HCT116 (cell line): ENCODE measurements at regions not wholly inside any gene's neighbourhood (a gene's known extent, or its start where the extent isn't known, plus 50 kb on each side); places are given as distances from the start of the nearest gene placed in this dataset.

Experiments used
- ATAC-seq: fragments of 200-7000 bp; cut with Tn5 transposase; 2 replicates; pipeline ENCODE4 v1.9.1; 2020; ENCODE audit warnings: mild to moderate bottlenecking, moderate library complexity
- BruUV-seq: library from RNA; stranded (reverse); fragments of 400-500 nt; replicated peaks from 2 replicates; lab custom pipeline; 2021; lab: Mats Ljungman, UMichigan
- CTCF ChIA-PET: fragments of 300-600 bp; sonication (Branson Sonifier 250); formaldehyde crosslinking; loops from one replicate; lab custom pipeline; 2021; ENCODE audit warnings: antibody characterized with exemption; lab: Charles Lee
- POLR2A ChIA-PET: fragments of 300-600, 350-600 bp; sonication (Branson Sonifier 250); formaldehyde crosslinking; loops from one replicate; lab custom pipeline; 2021; ENCODE audit warnings: antibody characterized with exemption; lab: Charles Lee
- RAD21 ChIA-PET, 2 experiments: fragments of 300-600 bp; sonication (Branson Sonifier 250); formaldehyde crosslinking; loops; one replicate each; lab custom pipeline; 2023; ENCODE audit warnings: low total read pairs in 2 of 2; ENCODE audit not compliant: uncharacterized antibody in 2 of 2, unreplicated experiment in 2 of 2, low non-redundant PET in 1 of 2; lab: Charles Lee
- DNase-seq: peaks from one replicate; pipeline ENCODE4 v3.0.0-alpha.2; 2010; ENCODE audit warnings: low read depth, low spot score
- H2AFZ ChIP-seq: fragments of 200-600 bp; shearing (Covaris generic), sonication (generic); 2 replicates; pipeline ENCODE4 v1.6.1; 2017; ENCODE audit warnings: low read depth, mixed run types, mixed read lengths, antibody characterized with exemption, low read length; ENCODE audit not compliant: poor library complexity, severe bottlenecking
- H3K27ac ChIP-seq: 2 replicates; pipeline ENCODE4 v1.5.1; 2012; ENCODE audit warnings: low read depth, low read length
- H3K27me3 ChIP-seq: fragments of 200-600 bp; sonication (generic); 2 replicates; pipeline ENCODE4 v1.6.1; 2016; ENCODE audit warnings: mixed run types, low read length, mixed read lengths; ENCODE audit not compliant: insufficient read depth
- H3K36me3 ChIP-seq, 2 experiments: fragments of 200-500 bp in 1 of 2; fragments of 200-600 bp in 1 of 2; sonication (Bioruptor generic) in 1 of 2; sonication (generic) in 1 of 2; 2 replicates each; pipeline versions ENCODE4 v1.5.1 to v1.6.1; 2014 to 2016; ENCODE audit warnings: low read length in 2 of 2, inconsistent platforms in 1 of 2, mixed read lengths in 1 of 2, mixed run types in 1 of 2; ENCODE audit not compliant: insufficient read depth in 2 of 2, control insufficient read depth in 1 of 2
- H3K4me1 ChIP-seq, 2 experiments: fragments of 200-600 bp in 1 of 2; sonication (generic) in 1 of 2; 2 replicates each; pipeline versions ENCODE4 v1.5.1 to v1.6.1; 2012 to 2017; ENCODE audit warnings: low read length in 2 of 2, inconsistent platforms in 1 of 2, mild to moderate bottlenecking in 1 of 2, mixed read lengths in 1 of 2, mixed run types in 1 of 2, moderate library complexity in 1 of 2; ENCODE audit not compliant: insufficient read depth in 2 of 2, control insufficient read depth in 1 of 2
- H3K4me2 ChIP-seq: fragments of 200-600 bp; sonication (generic); 2 replicates; pipeline ENCODE4 v1.6.1; 2017; ENCODE audit warnings: mixed run types, low read length, mixed read lengths
- H3K4me3 ChIP-seq, 2 experiments: fragments of 200-600 bp in 1 of 2; sonication (generic) in 1 of 2; replicated peaks in 1 of 2; 2 replicates each; pipeline ENCODE4 v1.5.1; 2011 to 2016; ENCODE audit warnings: low read length in 2 of 2, control low read depth in 1 of 2, low read depth in 1 of 2, mild to moderate bottlenecking in 1 of 2, mixed read lengths in 1 of 2, mixed run types in 1 of 2
- H3K79me2 ChIP-seq: fragments of 200-600 bp; sonication (generic); 2 replicates; pipeline ENCODE4 v1.6.1; 2017; ENCODE audit warnings: mild to moderate bottlenecking, mixed run types, low read length, moderate library complexity, mixed read lengths; ENCODE audit not compliant: insufficient read depth
- H3K9ac ChIP-seq: fragments of 200-600 bp; sonication (generic); 2 replicates; pipeline ENCODE4 v1.6.1; 2016; ENCODE audit warnings: low read length, mixed read lengths
- H3K9me2 ChIP-seq: fragments of 200-600 bp; sonication (generic), shearing (Covaris generic); 2 replicates; pipeline ENCODE4 v1.6.1; 2017; ENCODE audit warnings: mixed run types, mild to moderate bottlenecking, moderate library complexity; ENCODE audit not compliant: insufficient read depth
- H3K9me3 ChIP-seq, 2 experiments: fragments of 200-500 bp in 1 of 2; fragments of 200-600 bp in 1 of 2; sonication (Bioruptor generic) in 1 of 2; sonication (generic) in 1 of 2; 2 replicates each; pipeline ENCODE4 v1.6.1; 2014 to 2017; ENCODE audit warnings: low read length in 2 of 2, mixed read lengths in 2 of 2, inconsistent platforms in 1 of 2, low read depth in 1 of 2, mild to moderate bottlenecking in 1 of 2, mixed run types in 1 of 2, moderate library complexity in 1 of 2; ENCODE audit not compliant: control insufficient read depth in 1 of 2, insufficient read depth in 1 of 2
- H4K20me1 ChIP-seq: fragments of 200-600 bp; sonication (generic), shearing (Covaris generic); 2 replicates; pipeline ENCODE4 v1.6.1; 2017; ENCODE audit warnings: mixed run types, mild to moderate bottlenecking, moderate library complexity; ENCODE audit not compliant: insufficient read depth
- CBX3 ChIP-seq: IDR thresholded peaks from 2 replicates; pipeline ENCODE4 v1.6.1; 2012; ENCODE audit warnings: low read depth
- ELF1 ChIP-seq: IDR thresholded peaks from 2 replicates; pipeline ENCODE4 v1.6.1; 2012; ENCODE audit warnings: low read depth, borderline replicate concordance
- EZH2 ChIP-seq: fragments of 200-600 bp; sonication (generic); IDR thresholded peaks from 2 replicates; pipeline ENCODE4 v1.6.1; 2017; ENCODE audit warnings: antibody characterized with exemption, mixed run types
- POLR2A ChIP-seq: IDR thresholded peaks from 2 replicates; pipeline ENCODE4 v1.7.0; 2011; ENCODE audit warnings: borderline replicate concordance; ENCODE audit not compliant: insufficient read depth, insufficient read length; ENCODE audit errors: extremely low read depth
- RAD21 ChIP-seq: IDR thresholded peaks from 2 replicates; pipeline ENCODE4 v1.6.1; 2012; ENCODE audit warnings: low read depth, mild to moderate bottlenecking
- YY1 ChIP-seq: IDR thresholded peaks from 2 replicates; pipeline ENCODE4 v1.6.1; 2011; ENCODE audit warnings: low read length, low read depth, moderate library complexity, mild to moderate bottlenecking; ENCODE audit not compliant: insufficient replicate concordance; ENCODE audit errors: extremely low read depth
- ZNF274 ChIP-seq: fragments of 200-500 bp; sonication (Bioruptor generic); IDR thresholded peaks from 2 replicates; pipeline ENCODE4 v1.6.1; 2014; ENCODE audit warnings: mild to moderate bottlenecking, low read depth, low read length, inconsistent platforms
- intact Hi-C: fragments of 100-400 bp; cut with micrococcal nuclease; formaldehyde crosslinking; loops from 2 replicates; pipeline ENCODE4 v1.10.0; 2022
- TF ChIP-seq, protein P1 (sequence below): IDR thresholded peaks from 2 replicates; pipeline ENCODE4 v1.6.1; 2012; ENCODE audit warnings: low read depth
- TF ChIP-seq, protein P2 (sequence below): IDR thresholded peaks from 2 replicates; pipeline ENCODE4 v1.6.1; 2012
- TF ChIP-seq, protein P3 (sequence below), 3 experiments: fragments of 200-600 bp in 1 of 3; sonication (generic) in 1 of 3; IDR thresholded peaks in 2 of 3; conservative IDR thresholded peaks in 1 of 3; 2 replicates each; pipeline ENCODE4 v1.5.1; 2012 to 2017; ENCODE audit warnings: low read depth in 2 of 3, low read length in 2 of 3, antibody characterized with exemption in 1 of 3, borderline replicate concordance in 1 of 3, control low read depth in 1 of 3, mild to moderate bottlenecking in 1 of 3, mixed read lengths in 1 of 3, mixed run types in 1 of 3, moderate library complexity in 1 of 3; ENCODE audit not compliant: insufficient read depth in 1 of 3

DNA sequence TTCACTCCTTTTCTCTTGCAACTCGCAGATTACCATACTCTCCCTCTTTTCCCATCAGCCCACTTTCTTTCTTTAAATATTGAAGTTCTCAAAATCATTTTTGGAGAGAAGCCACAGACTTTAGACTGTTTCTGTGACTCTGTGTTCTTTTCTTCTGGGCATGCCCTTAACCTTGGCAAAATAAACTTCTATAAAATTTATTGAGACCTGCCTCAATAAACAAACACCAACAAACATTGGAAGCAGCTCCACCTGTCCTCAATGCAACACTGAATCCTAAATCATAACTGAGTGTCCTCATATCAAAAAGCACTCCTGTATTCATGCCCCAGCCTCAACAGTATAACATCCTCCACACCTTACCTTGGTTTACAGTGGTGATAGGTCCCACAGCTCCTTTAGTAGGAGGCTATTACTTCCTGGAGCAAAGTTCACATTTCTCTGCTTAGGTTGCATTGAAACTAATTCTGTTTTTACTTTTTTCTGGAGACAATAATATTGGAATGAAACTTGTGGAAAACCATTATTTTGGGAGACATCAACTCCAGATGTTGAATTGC, 320.0 kb upstream of the LRRC4C start:
- Histone ChIP-seq H3K9ac (no peak overlapping the region), H4K20me1 (no peaks in the 10 kb centered on the region), H3K9me2 (no peaks in the 10 kb centered on the region), H3K9me3 (peaks cover 7 to 15% of the 10 kb centered on the region in 2 experiments; a peak in 2 of 4 replicates), H3K4me1 (no peaks in the 10 kb centered on the region), H3K27ac (no peak overlapping the region), H3K4me2 (no peak overlapping the region), H2AFZ (no peak overlapping the region), H3K4me3 (no peak overlapping the region), H3K36me3 (no peaks in the 10 kb centered on the region), H3K79me2 (no peaks in the 10 kb centered on the region), H3K27me3 (no peaks in the 10 kb centered on the region)
- RAD21 ChIA-PET: no interaction called here
- CTCF ChIA-PET: no interaction called here
- ATAC-seq: no peak
- POLR2A ChIA-PET: no interaction called here
- BruUV-seq: no TSS peak
- intact Hi-C loops: no loop called here
- DNase-seq: no peak
- TF ChIP-seq YY1 (no peak), RAD21 (no peak)
- TF ChIP-seq, protein P1, sequence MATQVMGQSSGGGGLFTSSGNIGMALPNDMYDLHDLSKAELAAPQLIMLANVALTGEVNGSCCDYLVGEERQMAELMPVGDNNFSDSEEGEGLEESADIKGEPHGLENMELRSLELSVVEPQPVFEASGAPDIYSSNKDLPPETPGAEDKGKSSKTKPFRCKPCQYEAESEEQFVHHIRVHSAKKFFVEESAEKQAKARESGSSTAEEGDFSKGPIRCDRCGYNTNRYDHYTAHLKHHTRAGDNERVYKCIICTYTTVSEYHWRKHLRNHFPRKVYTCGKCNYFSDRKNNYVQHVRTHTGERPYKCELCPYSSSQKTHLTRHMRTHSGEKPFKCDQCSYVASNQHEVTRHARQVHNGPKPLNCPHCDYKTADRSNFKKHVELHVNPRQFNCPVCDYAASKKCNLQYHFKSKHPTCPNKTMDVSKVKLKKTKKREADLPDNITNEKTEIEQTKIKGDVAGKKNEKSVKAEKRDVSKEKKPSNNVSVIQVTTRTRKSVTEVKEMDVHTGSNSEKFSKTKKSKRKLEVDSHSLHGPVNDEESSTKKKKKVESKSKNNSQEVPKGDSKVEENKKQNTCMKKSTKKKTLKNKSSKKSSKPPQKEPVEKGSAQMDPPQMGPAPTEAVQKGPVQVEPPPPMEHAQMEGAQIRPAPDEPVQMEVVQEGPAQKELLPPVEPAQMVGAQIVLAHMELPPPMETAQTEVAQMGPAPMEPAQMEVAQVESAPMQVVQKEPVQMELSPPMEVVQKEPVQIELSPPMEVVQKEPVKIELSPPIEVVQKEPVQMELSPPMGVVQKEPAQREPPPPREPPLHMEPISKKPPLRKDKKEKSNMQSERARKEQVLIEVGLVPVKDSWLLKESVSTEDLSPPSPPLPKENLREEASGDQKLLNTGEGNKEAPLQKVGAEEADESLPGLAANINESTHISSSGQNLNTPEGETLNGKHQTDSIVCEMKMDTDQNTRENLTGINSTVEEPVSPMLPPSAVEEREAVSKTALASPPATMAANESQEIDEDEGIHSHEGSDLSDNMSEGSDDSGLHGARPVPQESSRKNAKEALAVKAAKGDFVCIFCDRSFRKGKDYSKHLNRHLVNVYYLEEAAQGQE: no peak
- TF ChIP-seq, protein P2, sequence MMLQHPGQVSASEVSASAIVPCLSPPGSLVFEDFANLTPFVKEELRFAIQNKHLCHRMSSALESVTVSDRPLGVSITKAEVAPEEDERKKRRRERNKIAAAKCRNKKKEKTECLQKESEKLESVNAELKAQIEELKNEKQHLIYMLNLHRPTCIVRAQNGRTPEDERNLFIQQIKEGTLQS: no peak

DNA sequence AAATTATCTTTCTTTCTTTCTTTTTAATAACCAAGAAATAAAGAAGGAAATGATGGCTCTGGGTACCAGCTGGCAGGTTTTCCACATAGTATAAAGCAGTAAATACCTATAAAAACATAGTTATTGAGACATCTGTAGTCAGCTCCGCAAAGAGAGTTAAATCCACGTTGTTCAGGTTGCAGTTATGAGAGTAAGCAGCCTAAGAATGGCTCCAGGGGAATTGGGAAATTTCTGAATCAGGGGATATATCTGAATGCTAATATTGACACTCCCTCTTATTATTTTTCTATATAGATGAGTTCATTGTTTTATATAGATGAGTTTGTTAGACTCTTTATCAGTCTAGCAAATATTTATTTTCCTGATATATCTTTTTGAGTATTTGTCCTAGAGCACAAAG, 322.0 kb upstream of the LRRC4C start:
- Histone ChIP-seq H3K27ac (no peak overlapping the region), H4K20me1 (no peaks in the 10 kb centered on the region), H2AFZ (no peak overlapping the region), H3K79me2 (no peaks in the 10 kb centered on the region), H3K9ac (no peak overlapping the region), H3K4me3 (no peak overlapping the region), H3K27me3 (no peaks in the 10 kb centered on the region), H3K4me2 (no peak overlapping the region), H3K36me3 (no peaks in the 10 kb centered on the region), H3K4me1 (no peaks in the 10 kb centered on the region), H3K9me2 (no peaks in the 10 kb centered on the region), H3K9me3 (peaks cover 15 to 16% of the 10 kb centered on the region in 2 experiments; a peak in 2 of 4 replicates)
- ATAC-seq: no peak
- DNase-seq: no peak
- ChIA-PET POLR2A (no interaction called here), RAD21 (no interaction called here), CTCF (no interaction called here)
- intact Hi-C loops: no loop called here
- TF ChIP-seq ELF1 (no peak), POLR2A (no peak), YY1 (no peak), CBX3 (no peak), EZH2 (no peak), ZNF274 (no peak)
- TF ChIP-seq, protein P3, sequence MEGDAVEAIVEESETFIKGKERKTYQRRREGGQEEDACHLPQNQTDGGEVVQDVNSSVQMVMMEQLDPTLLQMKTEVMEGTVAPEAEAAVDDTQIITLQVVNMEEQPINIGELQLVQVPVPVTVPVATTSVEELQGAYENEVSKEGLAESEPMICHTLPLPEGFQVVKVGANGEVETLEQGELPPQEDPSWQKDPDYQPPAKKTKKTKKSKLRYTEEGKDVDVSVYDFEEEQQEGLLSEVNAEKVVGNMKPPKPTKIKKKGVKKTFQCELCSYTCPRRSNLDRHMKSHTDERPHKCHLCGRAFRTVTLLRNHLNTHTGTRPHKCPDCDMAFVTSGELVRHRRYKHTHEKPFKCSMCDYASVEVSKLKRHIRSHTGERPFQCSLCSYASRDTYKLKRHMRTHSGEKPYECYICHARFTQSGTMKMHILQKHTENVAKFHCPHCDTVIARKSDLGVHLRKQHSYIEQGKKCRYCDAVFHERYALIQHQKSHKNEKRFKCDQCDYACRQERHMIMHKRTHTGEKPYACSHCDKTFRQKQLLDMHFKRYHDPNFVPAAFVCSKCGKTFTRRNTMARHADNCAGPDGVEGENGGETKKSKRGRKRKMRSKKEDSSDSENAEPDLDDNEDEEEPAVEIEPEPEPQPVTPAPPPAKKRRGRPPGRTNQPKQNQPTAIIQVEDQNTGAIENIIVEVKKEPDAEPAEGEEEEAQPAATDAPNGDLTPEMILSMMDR (IDR thresholded peaks at IDR 0.05 in 2 of 3, conservative IDR thresholded peaks at IDR 0.05 in 1 of 3; ENCODE audit: borderline replicate concordance in 1 of 3, insufficient read depth in 1 of 3, low read depth in 2 of 3, low read length in 2 of 3): no peak
- no TSS peak for BruUV-seq
